ENCODE measurements at regions not wholly inside any gene's neighbourhood (a gene's known extent, or its start where the extent isn't known, plus 50 kb on each side); places are given as distances from the start of the nearest gene placed in this dataset.

- H3K27me3 ChIP-seq, result no peaks in the 10 kb centered on the region
- WGBS (ENCODE audit: low lambda C conversion rate, missing lambda C conversion rate), result 50% methylated on average over 15 of the region's 15 CpGs
- no peaks in the 10 kb centered on the region for H3K36me3 ChIP-seq (replicated peaks; ENCODE audit: insufficient read depth, low read depth)
- no peak overlapping the region for H3K27ac ChIP-seq
- no peak overlapping the region for H3K4me3 ChIP-seq
- H3K79me2 ChIP-seq, result no peaks in the 10 kb centered on the region
- no peaks in the 10 kb centered on the region for H3K9me3 ChIP-seq (ENCODE audit: low read depth)
- no peaks in the 10 kb centered on the region for H4K20me1 ChIP-seq (ENCODE audit: insufficient read depth, poor library complexity, severe bottlenecking)
- peak; percentile 12 for DNase-seq (ENCODE audit: low spot score)
- peak; percentile 90 for TF ChIP-seq EZH2phosphoT487 (IDR thresholded peaks at IDR 0.05; ENCODE audit: low read depth, severe bottlenecking, unreplicated experiment)
- TF ChIP-seq EZH2 (IDR thresholded peaks at IDR 0.05; ENCODE audit: borderline replicate concordance), result no peak
- TF ChIP-seq CTCF (IDR thresholded peaks at IDR 0.05; ENCODE audit: poor library complexity), result no peak
- no peak overlapping the region for H2AFZ ChIP-seq
- no peaks in the 10 kb centered on the region for H3K4me1 ChIP-seq (ENCODE audit: insufficient read depth)
- H3K4me2 ChIP-seq, result peak overlapping the region; percentile 37
- H3K9me2 ChIP-seq (replicated peaks; ENCODE audit: insufficient read depth), result no peaks in the 10 kb centered on the region
Observed at GRCh38 chr4:129246910-129247461, 151.0 kb downstream of the C4orf33 start.

DNA sequence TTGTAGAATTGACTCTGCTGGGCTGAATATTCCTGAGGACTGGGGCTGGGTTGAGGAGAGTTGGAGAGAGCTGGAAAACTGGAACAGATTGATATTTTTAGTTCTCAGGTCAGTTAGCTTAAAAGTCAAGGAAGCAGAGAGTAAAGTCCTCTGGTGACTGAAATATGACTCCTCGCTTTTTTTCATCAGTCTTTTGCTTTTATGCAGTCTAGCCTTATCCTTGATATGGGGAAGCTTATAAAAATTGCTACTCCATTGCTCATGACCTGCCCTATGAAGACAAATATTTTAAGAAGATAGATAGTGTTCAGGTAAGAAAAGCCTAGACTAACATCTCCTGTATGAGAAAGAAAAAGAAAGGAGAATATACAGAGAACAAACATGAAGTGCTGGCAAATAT is 152.7 kb downstream of the C4orf33 start:
- 48% methylated on average over 1 of the region's 1 CpG for WGBS (ENCODE audit: low lambda C conversion rate, missing lambda C conversion rate)
- no peak overlapping the region for H3K4me2 ChIP-seq

GRCh38 chr4:129254126-129254525 is 158.2 kb downstream of the C4orf33 start:
- H3K27ac ChIP-seq, result no peak overlapping the region
- H3K4me3 ChIP-seq, result no peak overlapping the region
- H4K20me1 ChIP-seq (ENCODE audit: insufficient read depth, poor library complexity, severe bottlenecking), result no peaks in the 10 kb centered on the region
- H3K4me2 ChIP-seq, result no peak overlapping the region
- no peaks in the 10 kb centered on the region for H3K9me3 ChIP-seq (ENCODE audit: low read depth)
- TF ChIP-seq CTCF (IDR thresholded peaks at IDR 0.05; ENCODE audit: poor library complexity) (no peak), EZH2 (IDR thresholded peaks at IDR 0.05; ENCODE audit: borderline replicate concordance) (no peak), EZH2phosphoT487 (IDR thresholded peaks at IDR 0.05; ENCODE audit: low read depth, severe bottlenecking, unreplicated experiment) (no peak)
- H3K36me3 ChIP-seq (replicated peaks; ENCODE audit: insufficient read depth, low read depth), result no peaks in the 10 kb centered on the region
- no peaks in the 10 kb centered on the region for H3K9me2 ChIP-seq (replicated peaks; ENCODE audit: insufficient read depth)
- H3K79me2 ChIP-seq, result no peaks in the 10 kb centered on the region
- DNase-seq (ENCODE audit: low spot score), result no peak
- H3K27me3 ChIP-seq, result peaks cover 2% of the 10 kb centered on the region
- H3K4me1 ChIP-seq (ENCODE audit: insufficient read depth), result no peaks in the 10 kb centered on the region
- no peak overlapping the region for H2AFZ ChIP-seq

More for the DNA sequence above, 152.7 kb downstream of the C4orf33 start:
- no peak overlapping the region for H3K4me3 ChIP-seq
- no peak for DNase-seq (ENCODE audit: low spot score)
- H3K9me3 ChIP-seq (ENCODE audit: low read depth), result no peaks in the 10 kb centered on the region
- H3K79me2 ChIP-seq, result no peaks in the 10 kb centered on the region
- no peaks in the 10 kb centered on the region for H3K27me3 ChIP-seq
- TF ChIP-seq CTCF (IDR thresholded peaks at IDR 0.05; ENCODE audit: poor library complexity), result no peak
- TF ChIP-seq EZH2phosphoT487 (IDR thresholded peaks at IDR 0.05; ENCODE audit: low read depth, severe bottlenecking, unreplicated experiment), result no peak
- no peak for TF ChIP-seq EZH2 (IDR thresholded peaks at IDR 0.05; ENCODE audit: borderline replicate concordance)
- no peak overlapping the region for H2AFZ ChIP-seq
- no peaks in the 10 kb centered on the region for H3K9me2 ChIP-seq (replicated peaks; ENCODE audit: insufficient read depth)
- H3K4me1 ChIP-seq (ENCODE audit: insufficient read depth), result no peaks in the 10 kb centered on the region
- no peak overlapping the region for H3K27ac ChIP-seq
- no peaks in the 10 kb centered on the region for H4K20me1 ChIP-seq (ENCODE audit: insufficient read depth, poor library complexity, severe bottlenecking)
- no peaks in the 10 kb centered on the region for H3K36me3 ChIP-seq (replicated peaks; ENCODE audit: insufficient read depth, low read depth)

DNA sequence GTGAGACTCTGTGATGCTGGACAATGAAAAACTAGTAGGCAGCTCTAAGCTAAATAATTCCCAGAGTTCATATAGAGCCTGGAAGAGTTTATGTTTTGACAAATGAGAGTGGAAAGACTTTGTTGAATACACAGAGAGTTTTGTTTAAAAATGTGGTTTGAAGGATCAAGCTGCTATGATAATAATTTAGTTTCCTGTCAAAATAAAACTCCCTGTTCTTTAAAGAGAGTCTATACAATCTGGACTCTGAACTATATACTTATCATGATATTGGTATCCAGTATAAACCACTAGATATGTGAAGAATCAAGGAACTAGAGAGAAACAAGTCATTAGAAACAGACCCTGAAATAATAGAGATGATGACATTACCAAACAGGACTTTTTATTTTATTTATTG is 158.6 kb downstream of the C4orf33 start:
- no peak for DNase-seq (ENCODE audit: low spot score)
- Histone ChIP-seq H3K79me2 (no peaks in the 10 kb centered on the region), H3K36me3 (replicated peaks; ENCODE audit: insufficient read depth, low read depth) (no peaks in the 10 kb centered on the region), H3K4me3 (no peak overlapping the region), H3K27me3 (peaks cover 3% of the 10 kb centered on the region), H3K9me3 (ENCODE audit: low read depth) (no peaks in the 10 kb centered on the region), H3K4me2 (no peak overlapping the region), H3K9me2 (replicated peaks; ENCODE audit: insufficient read depth) (no peaks in the 10 kb centered on the region), H3K4me1 (ENCODE audit: insufficient read depth) (no peaks in the 10 kb centered on the region), H2AFZ (no peak overlapping the region), H3K27ac (no peak overlapping the region), H4K20me1 (ENCODE audit: insufficient read depth, poor library complexity, severe bottlenecking) (no peaks in the 10 kb centered on the region)
- TF ChIP-seq EZH2phosphoT487 (IDR thresholded peaks at IDR 0.05; ENCODE audit: low read depth, severe bottlenecking, unreplicated experiment), result no peak

Measured in hepatocyte (in vitro differentiated cells).